ENCODE measurements at regions not wholly inside any gene's neighbourhood (a gene's known extent, or its start where the extent isn't known, plus 50 kb on each side); places are given as distances from the start of the nearest gene placed in this dataset.

GRCh38 chr3:24835510-24835909, 340.9 kb upstream of the THRB start:
- no peak for TF ChIP-seq CTCF (IDR thresholded peaks at IDR 0.05)
- TF ChIP-seq POLR2A (IDR thresholded peaks at IDR 0.05), result no peak
- TF ChIP-seq POLR2AphosphoS5 (IDR thresholded peaks at IDR 0.05; ENCODE audit: insufficient read depth in 1 of 2, low read depth in 1 of 2), result no peak
